Urothelium cell line (cell line): ENCODE measurements at regions not wholly inside any gene's neighbourhood (a gene's known extent, or its start where the extent isn't known, plus 50 kb on each side); places are given as distances from the start of the nearest gene placed in this dataset.
A peak's percentile ranks its signal among the peaks of the same experiment; 100 is the strongest.

Source experiments
- DNase-seq: peaks from one replicate; pipeline ENCODE4 v3.0.0; 2011; ENCODE audit warnings: low spot score, mixed read lengths
- FAIRE-seq: peaks from 2 replicates; lab custom pipeline; 2011; peaks lifted over from hg19 to GRCh38; lab: Jason Lieb, UNC

- no peak for FAIRE-seq
- no peak for DNase-seq
Observed at GRCh38 chr2:49265471-49265870, 111.2 kb upstream of the FSHR start.

DNA sequence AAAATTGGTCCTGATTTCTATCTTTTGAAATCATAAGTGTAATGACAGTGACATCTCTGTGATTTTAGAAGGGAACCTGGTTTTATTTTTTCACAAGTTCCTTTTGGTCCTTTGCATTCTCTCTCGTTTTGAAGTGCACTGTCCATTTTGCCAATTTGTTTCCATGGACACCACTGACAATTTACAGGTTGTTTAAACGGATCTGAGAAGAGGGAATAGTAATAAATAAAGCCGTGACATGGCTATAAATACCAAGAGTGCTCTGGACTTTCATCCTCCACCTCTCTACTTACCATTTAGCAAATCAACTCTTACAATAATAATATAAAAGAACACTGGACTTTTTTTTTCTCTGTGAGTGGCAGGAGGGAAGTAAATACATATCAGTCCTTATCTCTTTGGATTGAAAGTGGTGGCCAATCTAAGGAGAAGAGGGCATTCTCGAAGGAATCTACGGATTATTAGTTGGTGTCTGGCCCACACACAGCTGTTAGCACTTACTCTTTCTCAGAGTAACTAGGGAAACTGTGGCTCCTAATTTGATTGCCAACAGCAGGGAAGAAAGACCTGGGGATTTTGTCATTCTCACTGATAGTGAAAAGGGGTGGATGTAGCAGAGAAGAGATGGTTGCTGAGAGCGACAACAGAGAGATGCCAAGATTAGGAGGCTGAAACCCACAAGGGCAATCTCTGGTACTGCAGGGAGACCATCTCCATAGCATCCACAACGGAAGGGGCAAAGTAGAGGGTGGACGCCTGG is 108.7 kb upstream of the FSHR start:
- FAIRE-seq = no peak
- DNase-seq = no peak

DNA sequence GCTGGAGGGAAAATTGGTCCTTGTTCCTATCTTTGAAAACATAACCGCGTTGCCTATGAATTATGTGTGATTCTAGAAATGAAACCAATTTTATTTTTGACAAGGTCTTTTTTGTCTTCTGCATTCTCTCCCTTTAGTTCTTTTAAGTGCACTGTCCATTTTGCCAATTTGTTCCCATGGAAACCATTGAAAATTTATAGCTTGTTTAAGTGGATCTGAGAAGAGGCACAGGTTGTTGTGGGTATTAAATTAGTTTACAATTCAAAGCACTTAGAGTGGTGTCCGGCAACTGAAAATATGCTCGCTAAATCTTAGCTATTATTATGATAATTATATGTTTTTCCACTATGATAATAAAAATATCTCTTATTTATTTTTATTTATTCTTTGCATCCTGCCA is 107.5 kb upstream of the FSHR start:
- no peak for DNase-seq

GRCh38 chr2:49260979-49261538 is 106.7 kb upstream of the FSHR start:
- DNase-seq = no peak
- no peak for FAIRE-seq

More for the DNA sequence above, 107.5 kb upstream of the FSHR start:
- no peak for FAIRE-seq

DNA sequence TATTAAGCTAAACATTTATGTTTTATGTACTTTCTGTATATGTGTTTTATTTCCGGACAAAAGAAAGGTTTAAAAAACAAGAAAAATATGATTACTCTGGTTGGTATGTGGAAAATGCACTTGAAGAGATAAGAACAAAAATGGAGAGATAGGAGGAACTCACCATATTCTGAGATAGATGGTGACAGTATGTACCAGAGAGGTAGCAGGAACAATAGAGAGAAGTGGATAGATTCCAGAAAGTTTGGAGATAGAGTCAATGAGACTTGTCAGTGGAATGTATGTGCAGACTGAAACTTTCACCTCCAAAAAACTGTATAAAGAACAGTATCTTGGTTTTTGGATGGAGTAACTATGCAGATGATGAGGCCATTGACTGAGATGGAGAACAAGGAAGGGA is 105.6 kb upstream of the FSHR start:
- FAIRE-seq (no peak), DNase-seq (no peak)

DNA sequence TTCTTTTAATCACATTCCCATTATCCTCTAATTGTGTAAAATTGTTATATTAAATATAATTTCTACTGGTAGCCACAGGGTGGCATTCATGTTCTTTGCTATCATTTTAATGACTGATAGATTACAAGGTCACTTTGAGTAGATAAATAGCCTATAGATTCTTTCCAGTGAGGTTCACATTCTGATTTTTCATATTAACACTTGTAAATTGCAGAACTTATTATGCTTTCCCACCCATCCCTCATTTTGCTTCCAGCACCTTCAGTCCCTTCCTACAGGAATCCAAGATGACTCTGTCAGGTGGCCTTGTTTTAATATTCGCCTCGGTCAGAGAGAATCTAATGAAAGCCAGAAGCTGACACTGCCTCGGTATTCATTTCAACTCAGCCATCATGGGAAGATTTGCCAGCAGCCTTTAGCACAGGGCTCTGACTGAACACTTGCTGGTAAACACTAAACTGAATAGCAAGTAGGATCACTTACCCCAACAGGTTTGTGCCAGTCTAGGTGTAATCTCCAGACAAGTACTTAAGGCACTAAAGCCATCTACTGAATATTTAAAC is 101.2 kb upstream of the FSHR start:
- FAIRE-seq (no peak), DNase-seq (no peak)

- DNase-seq (no peak), FAIRE-seq (no peak)
Observed at GRCh38 chr2:49254401-49254800, 100.1 kb upstream of the FSHR start.

DNA sequence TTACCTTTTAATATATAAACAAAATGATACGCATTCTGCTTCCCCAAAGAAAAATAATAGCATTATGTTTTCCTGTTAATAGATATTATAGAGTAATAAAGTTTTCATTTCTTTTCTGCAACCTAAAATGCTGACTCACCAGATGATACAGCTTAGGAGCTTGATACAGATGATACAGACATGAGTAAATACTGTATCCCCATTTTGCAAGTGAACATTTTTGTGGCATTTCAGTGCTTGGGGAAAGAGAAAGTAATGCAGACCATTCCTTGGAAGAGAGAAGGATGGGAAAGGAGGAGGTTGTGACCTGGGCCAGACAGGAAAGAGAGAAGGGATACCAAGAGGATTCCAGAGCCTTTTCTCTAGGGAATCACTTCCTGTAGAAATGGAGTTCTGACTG is 97.5 kb upstream of the FSHR start:
- DNase-seq = no peak
- FAIRE-seq = no peak

- no peak for DNase-seq
- no peak for FAIRE-seq
Observed at GRCh38 chr2:49251251-49251650, 96.9 kb upstream of the FSHR start.

DNA sequence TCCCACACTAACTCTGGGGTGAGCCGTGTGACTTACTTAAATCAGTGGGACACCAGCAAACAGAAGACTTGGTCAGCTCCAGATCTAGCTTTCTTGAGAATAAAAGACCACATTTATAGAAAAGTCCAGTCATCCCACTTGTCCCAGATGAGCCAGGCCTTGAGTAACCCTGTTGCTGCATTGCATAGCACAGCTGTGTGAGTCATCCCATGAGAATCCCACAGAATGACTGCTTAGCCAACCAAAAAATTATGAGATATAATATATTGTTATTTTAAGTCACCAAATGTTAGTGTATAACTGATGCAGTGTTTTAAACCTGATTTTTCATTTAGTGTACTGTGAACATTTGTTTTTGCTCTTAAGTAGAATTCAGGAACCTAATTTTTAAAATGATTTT is 94.2 kb upstream of the FSHR start:
- peak; percentile 27 for FAIRE-seq
- peak; percentile 75 for DNase-seq

DNA sequence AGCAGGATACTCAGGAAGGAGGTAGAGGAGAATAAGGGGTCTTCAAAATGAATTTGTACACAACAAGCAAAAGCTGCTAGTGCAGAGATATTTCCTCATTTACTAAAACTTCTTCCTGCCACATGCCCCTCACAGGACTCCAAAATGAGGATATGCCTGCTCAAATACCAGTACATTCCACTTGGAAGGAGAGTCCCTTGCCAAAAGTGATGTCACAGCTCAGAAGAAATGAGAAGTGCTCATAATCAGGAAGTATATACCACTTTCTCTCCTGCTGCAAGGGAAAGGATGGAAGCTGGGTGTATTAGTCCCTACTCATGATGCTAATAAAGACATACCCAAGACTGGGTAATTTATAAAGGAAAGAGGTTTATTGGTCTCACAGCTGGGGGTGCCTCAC is 87.7 kb upstream of the FSHR start:
- FAIRE-seq = peak; percentile 61
- no peak for DNase-seq

DNA sequence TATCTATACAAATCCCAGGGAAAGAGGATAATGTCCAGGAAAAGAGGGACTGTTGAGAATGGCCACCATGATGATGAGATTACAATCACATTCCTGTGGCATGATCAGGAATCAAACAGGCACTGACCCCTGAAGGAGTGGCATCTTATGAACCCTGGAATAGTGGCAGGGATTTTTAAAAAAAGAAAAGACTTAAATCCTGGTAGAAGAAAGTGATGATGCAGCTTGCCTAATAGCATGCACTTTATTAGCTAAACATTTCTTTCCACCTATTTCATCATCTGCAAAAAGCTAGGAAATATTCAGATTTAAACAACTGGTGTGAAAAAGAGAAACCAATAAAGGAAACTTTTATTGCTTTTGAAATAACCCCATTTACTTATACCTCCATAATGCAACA is 87.2 kb upstream of the FSHR start:
- DNase-seq = no peak

GRCh38 chr2:49240608-49241007 is 86.3 kb upstream of the FSHR start:
- no peak for FAIRE-seq
- peak; percentile 32 for DNase-seq

More for the DNA sequence above, 87.2 kb upstream of the FSHR start:
- no peak for FAIRE-seq

DNA sequence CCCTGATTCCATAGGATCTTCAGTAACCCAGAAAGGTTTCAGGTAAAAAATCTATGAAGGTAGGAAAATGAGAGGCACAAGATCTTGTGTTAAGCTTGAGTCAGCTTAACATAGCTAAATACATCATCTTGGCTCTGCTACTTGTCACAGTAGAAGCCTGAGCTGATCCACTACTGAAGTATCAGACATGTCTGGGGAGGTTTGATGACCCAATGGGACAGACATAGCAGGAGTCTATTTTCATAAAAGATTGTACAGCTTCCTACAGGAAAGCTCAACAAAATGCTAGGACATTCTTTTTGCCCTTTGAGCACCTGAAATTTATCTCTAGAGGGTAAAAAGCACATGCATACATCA is 84.3 kb upstream of the FSHR start:
- FAIRE-seq (no peak), DNase-seq (no peak)

GRCh38 chr2:49237867-49238603 is 83.7 kb upstream of the FSHR start:
- DNase-seq = no peak
- no peak for FAIRE-seq

- DNase-seq (no peak), FAIRE-seq (no peak)
Observed at GRCh38 chr2:49236316-49236715, 82.0 kb upstream of the FSHR start.

DNA sequence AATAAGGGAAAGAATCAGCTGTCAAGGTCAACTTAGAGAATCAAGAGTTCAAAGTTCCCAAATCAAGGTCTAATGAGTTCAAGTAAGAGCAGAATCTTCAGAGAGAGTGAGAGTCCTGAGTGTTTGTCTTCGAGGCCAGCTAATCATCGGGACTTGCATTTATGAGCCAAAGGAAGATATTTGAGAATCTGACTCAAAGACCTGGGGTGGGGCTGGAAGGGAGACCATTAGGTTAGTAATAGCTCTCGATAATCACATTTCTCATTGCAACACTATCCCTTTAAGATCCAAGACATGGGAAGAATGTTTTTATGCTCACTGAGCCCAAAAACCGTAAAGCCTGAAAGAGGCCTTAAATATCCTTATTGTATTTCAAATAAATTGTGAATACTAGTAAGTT is 72.0 kb upstream of the FSHR start:
- no peak for DNase-seq
- FAIRE-seq = no peak

DNA sequence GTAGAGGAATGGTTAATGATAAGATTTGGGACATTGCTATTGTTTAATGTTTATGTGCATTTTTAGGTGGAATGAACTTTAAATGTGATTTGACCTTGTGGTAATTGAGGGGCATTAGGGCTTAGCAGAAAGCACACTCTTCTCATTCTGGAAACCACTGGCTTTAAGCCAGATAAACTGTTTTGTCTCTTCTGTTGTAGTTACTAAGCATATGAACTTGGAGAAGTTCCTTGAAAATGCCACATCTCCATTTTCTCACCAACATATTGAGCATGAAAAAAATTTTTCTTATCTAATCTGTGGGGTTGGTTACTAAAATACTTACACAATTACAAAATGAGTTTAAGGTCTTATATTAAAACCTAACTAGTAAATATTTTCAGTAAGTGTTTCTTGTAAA is 70.8 kb upstream of the FSHR start:
- FAIRE-seq (no peak), DNase-seq (no peak)

GRCh38 chr2:49224426-49225010 is 70.2 kb upstream of the FSHR start:
- FAIRE-seq (no peak), DNase-seq (no peak)

GRCh38 chr2:49222975-49223528 is 68.7 kb upstream of the FSHR start:
- FAIRE-seq (no peak), DNase-seq (no peak)

- no peak for DNase-seq
- FAIRE-seq = no peak
Observed at GRCh38 chr2:49219741-49220140, 65.4 kb upstream of the FSHR start.
